Osteoblast (primary cell): ENCODE measurements at regions not wholly inside any gene's neighbourhood (a gene's known extent, or its start where the extent isn't known, plus 50 kb on each side); places are given as distances from the start of the nearest gene placed in this dataset.

Source experiments
- DNase-seq: peaks from one replicate; pipeline ENCODE4 v3.0.0; 2011; ENCODE audit warnings: low spot score, mixed read lengths; ENCODE audit not compliant: insufficient read length; ENCODE audit errors: missing footprints
- H2AFZ ChIP-seq: 2 replicates; pipeline ENCODE4 v1.6.0; 2011; ENCODE audit warnings: mild to moderate bottlenecking, low read length
- H3K27ac ChIP-seq: 2 replicates; pipeline ENCODE4 v1.5.1; 2011; ENCODE audit warnings: mild to moderate bottlenecking, low read depth, low read length, moderate library complexity
- H3K27me3 ChIP-seq: 2 replicates; pipeline ENCODE4 v1.6.0; 2012; ENCODE audit warnings: mild to moderate bottlenecking, control low read depth, inconsistent platforms, low read length, moderate library complexity; ENCODE audit not compliant: insufficient read depth
- H3K36me3 ChIP-seq: 2 replicates; pipeline ENCODE4 v1.5.1; 2011; ENCODE audit warnings: mild to moderate bottlenecking, low read length, control low read depth, moderate library complexity; ENCODE audit not compliant: insufficient read depth
- H3K4me1 ChIP-seq: 2 replicates; pipeline ENCODE4 v1.5.1; 2011; ENCODE audit warnings: mild to moderate bottlenecking, low read length, control low read depth, moderate library complexity; ENCODE audit not compliant: insufficient read depth
- H3K4me2 ChIP-seq: 2 replicates; pipeline ENCODE4 v1.6.0; 2011; ENCODE audit warnings: mild to moderate bottlenecking, low read length; ENCODE audit not compliant: insufficient read depth
- H3K4me3 ChIP-seq: fragments of 200-600 bp; sonication (generic); 3 replicates; pipeline ENCODE4 v1.5.1; 2012; ENCODE audit warnings: mild to moderate bottlenecking, low read length, inconsistent platforms; ENCODE audit not compliant: insufficient read depth
- H3K79me2 ChIP-seq: 2 replicates; pipeline ENCODE4 v1.6.0; 2012; ENCODE audit warnings: mild to moderate bottlenecking, low read length, control low read depth, inconsistent platforms; ENCODE audit not compliant: insufficient read depth
- H3K9me3 ChIP-seq: 2 replicates; pipeline ENCODE4 v1.5.1; 2011; ENCODE audit warnings: low read depth, low read length, control low read depth
- H4K20me1 ChIP-seq: 2 replicates; pipeline ENCODE4 v1.6.0; 2012; ENCODE audit warnings: mild to moderate bottlenecking, low read length, control low read depth; ENCODE audit not compliant: insufficient read depth
- CTCF ChIP-seq: IDR thresholded peaks from 2 replicates; pipeline ENCODE4 v1.5.1; 2011; ENCODE audit warnings: mild to moderate bottlenecking, low read depth, low read length, moderate library complexity; ENCODE audit errors: extremely low read depth

- Histone ChIP-seq H2AFZ (no peak overlapping the region), H3K9me3 (no peaks in the 10 kb centered on the region), H3K36me3 (no peaks in the 10 kb centered on the region), H3K4me2 (no peak overlapping the region), H4K20me1 (no peaks in the 10 kb centered on the region), H3K4me1 (peaks cover 20% of the 10 kb centered on the region), H3K27ac (peak overlapping the region; percentile 43), H3K27me3 (no peaks in the 10 kb centered on the region), H3K79me2 (no peaks in the 10 kb centered on the region), H3K4me3 (no peak overlapping the region)
- DNase-seq = peak; percentile 30
- no peak for TF ChIP-seq CTCF
These were observed 446.9 kb downstream of the GRXCR1 start for GRCh38 chr4:43339435-43339834.

- no peak overlapping the region for H3K4me3 ChIP-seq
- no peak for TF ChIP-seq CTCF
- H3K4me1 ChIP-seq = peaks cover 20% of the 10 kb centered on the region
- no peak overlapping the region for H3K27ac ChIP-seq
- H3K9me3 ChIP-seq = no peaks in the 10 kb centered on the region
- H3K36me3 ChIP-seq = no peaks in the 10 kb centered on the region
- H3K4me2 ChIP-seq = no peak overlapping the region
- no peaks in the 10 kb centered on the region for H3K79me2 ChIP-seq
- DNase-seq = no peak
- no peaks in the 10 kb centered on the region for H3K27me3 ChIP-seq
- no peaks in the 10 kb centered on the region for H4K20me1 ChIP-seq
- peak overlapping the region; percentile 17 for H2AFZ ChIP-seq
These were observed 449.2 kb downstream of the GRXCR1 start for GRCh38 chr4:43341741-43342140.

- Histone ChIP-seq H4K20me1 (no peaks in the 10 kb centered on the region), H3K36me3 (no peaks in the 10 kb centered on the region), H3K27me3 (no peaks in the 10 kb centered on the region), H3K27ac (no peak overlapping the region), H3K4me2 (no peak overlapping the region), H2AFZ (no peak overlapping the region), H3K9me3 (no peaks in the 10 kb centered on the region), H3K4me3 (no peak overlapping the region), H3K4me1 (peaks cover 13% of the 10 kb centered on the region), H3K79me2 (no peaks in the 10 kb centered on the region)
- no peak for TF ChIP-seq CTCF
- no peak for DNase-seq
These were observed 450.8 kb downstream of the GRXCR1 start for GRCh38 chr4:43343298-43343697.

GRCh38 chr4:43345323-43345925 lies 452.9 kb downstream of the GRXCR1 start:
- Histone ChIP-seq H3K36me3 (no peaks in the 10 kb centered on the region), H3K79me2 (no peaks in the 10 kb centered on the region), H3K4me3 (no peak overlapping the region), H3K27ac (no peak overlapping the region), H3K4me2 (no peak overlapping the region), H3K4me1 (no peaks in the 10 kb centered on the region), H3K9me3 (no peaks in the 10 kb centered on the region), H3K27me3 (no peaks in the 10 kb centered on the region), H2AFZ (no peak overlapping the region), H4K20me1 (no peaks in the 10 kb centered on the region)
- no peak for DNase-seq
- no peak for TF ChIP-seq CTCF
